Hepatocyte (in vitro differentiated cells): ENCODE measurements at regions not wholly inside any gene's neighbourhood (a gene's known extent, or its start where the extent isn't known, plus 50 kb on each side); places are given as distances from the start of the nearest gene placed in this dataset.

Experiments used
- EZH2 ChIP-seq: fragments of 200-600 bp; sonication (generic); IDR thresholded peaks from 2 replicates; pipeline ENCODE4 v1.6.1; 2016; ENCODE audit warnings: antibody characterized with exemption, mild to moderate bottlenecking, borderline replicate concordance
- EZH2phosphoT487 ChIP-seq: fragments of 200-600 bp; sonication (generic); IDR thresholded peaks from one replicate; pipeline ENCODE4 v1.6.1; 2018; ENCODE audit warnings: antibody characterized with exemption, mild to moderate bottlenecking, low read depth, moderate library complexity; ENCODE audit not compliant: unreplicated experiment, severe bottlenecking
- TF ChIP-seq, protein P1 (sequence below): fragments of 200-600 bp; sonication (generic); IDR thresholded peaks from 2 replicates; pipeline ENCODE4 v1.5.1; 2016; ENCODE audit warnings: antibody characterized with exemption, mild to moderate bottlenecking; ENCODE audit not compliant: poor library complexity

- TF ChIP-seq EZH2phosphoT487 (no peak), EZH2 (no peak)
- TF ChIP-seq, protein P1, sequence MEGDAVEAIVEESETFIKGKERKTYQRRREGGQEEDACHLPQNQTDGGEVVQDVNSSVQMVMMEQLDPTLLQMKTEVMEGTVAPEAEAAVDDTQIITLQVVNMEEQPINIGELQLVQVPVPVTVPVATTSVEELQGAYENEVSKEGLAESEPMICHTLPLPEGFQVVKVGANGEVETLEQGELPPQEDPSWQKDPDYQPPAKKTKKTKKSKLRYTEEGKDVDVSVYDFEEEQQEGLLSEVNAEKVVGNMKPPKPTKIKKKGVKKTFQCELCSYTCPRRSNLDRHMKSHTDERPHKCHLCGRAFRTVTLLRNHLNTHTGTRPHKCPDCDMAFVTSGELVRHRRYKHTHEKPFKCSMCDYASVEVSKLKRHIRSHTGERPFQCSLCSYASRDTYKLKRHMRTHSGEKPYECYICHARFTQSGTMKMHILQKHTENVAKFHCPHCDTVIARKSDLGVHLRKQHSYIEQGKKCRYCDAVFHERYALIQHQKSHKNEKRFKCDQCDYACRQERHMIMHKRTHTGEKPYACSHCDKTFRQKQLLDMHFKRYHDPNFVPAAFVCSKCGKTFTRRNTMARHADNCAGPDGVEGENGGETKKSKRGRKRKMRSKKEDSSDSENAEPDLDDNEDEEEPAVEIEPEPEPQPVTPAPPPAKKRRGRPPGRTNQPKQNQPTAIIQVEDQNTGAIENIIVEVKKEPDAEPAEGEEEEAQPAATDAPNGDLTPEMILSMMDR: no peak
Measured at GRCh38 chr4:29423836-29424721, 1296.1 kb upstream of the PCDH7 start.
